ENCODE measurements at regions not wholly inside any gene's neighbourhood (a gene's known extent, or its start where the extent isn't known, plus 50 kb on each side); places are given as distances from the start of the nearest gene placed in this dataset.

DNA sequence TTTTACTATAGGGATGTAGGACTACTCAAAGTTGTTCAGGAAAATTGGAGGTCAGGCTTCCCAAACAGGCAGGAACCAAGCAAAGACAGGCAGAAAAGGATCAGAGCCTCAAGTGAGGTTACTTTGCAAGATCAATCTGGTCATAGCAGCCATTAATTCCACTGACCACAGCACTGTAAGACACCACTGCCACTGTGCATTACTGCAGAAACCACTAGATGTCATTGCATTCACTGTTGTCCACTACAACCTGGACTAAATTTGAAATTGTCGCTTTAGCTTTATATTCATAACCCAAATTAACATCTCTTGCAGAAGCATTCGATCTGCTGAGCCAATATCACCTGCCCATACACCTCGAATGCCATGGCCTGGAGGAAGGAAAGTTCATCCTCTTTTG lies 126.9 kb upstream of the UFL1 start:
- Histone ChIP-seq H4K20me1 (ENCODE audit: insufficient read depth) (no peaks in the 10 kb centered on the region), H3K9me3 (ENCODE audit: control insufficient read depth in 1 of 2, insufficient read depth in 1 of 2, low read depth in 1 of 2, low read length in 2 of 2) (no peaks in the 10 kb centered on the region), H2AFZ (ENCODE audit: low read depth, low read length, poor library complexity, severe bottlenecking) (no peak overlapping the region), H3K27me3 (ENCODE audit: insufficient read depth, low read length) (no peaks in the 10 kb centered on the region), H3K4me3 (replicated peaks in 1 of 2; ENCODE audit: low read depth in 1 of 2, low read length in 2 of 2) (no peak overlapping the region), H3K27ac (ENCODE audit: low read depth, low read length) (no peak overlapping the region), H3K4me2 (ENCODE audit: low read length) (no peak overlapping the region), H3K79me2 (ENCODE audit: insufficient read depth, low read length) (no peaks in the 10 kb centered on the region), H3K36me3 (ENCODE audit: control insufficient read depth in 1 of 2, insufficient read depth in 2 of 2, low read length in 2 of 2) (no peaks in the 10 kb centered on the region), H3K9ac (ENCODE audit: low read length) (no peak overlapping the region), H3K4me1 (ENCODE audit: control insufficient read depth in 1 of 2, insufficient read depth in 2 of 2, low read length in 2 of 2) (no peaks in the 10 kb centered on the region), H3K9me2 (ENCODE audit: insufficient read depth) (no peaks in the 10 kb centered on the region)
- ChIA-PET CTCF (interaction anchor here (1.0 to 1.2 kb wide), 2 partner anchors 10 to 70 kb away, joined by 3 read pairs; no protein-coding TSS in a partner anchor), RAD21 (ENCODE audit: low non-redundant PET in 1 of 2, low total read pairs in 2 of 2, uncharacterized antibody in 2 of 2, unreplicated experiment in 2 of 2) (no interaction called here), POLR2A (no interaction called here)
- no TSS peak for BruUV-seq (replicated peaks)
- TF ChIP-seq, protein P1, sequence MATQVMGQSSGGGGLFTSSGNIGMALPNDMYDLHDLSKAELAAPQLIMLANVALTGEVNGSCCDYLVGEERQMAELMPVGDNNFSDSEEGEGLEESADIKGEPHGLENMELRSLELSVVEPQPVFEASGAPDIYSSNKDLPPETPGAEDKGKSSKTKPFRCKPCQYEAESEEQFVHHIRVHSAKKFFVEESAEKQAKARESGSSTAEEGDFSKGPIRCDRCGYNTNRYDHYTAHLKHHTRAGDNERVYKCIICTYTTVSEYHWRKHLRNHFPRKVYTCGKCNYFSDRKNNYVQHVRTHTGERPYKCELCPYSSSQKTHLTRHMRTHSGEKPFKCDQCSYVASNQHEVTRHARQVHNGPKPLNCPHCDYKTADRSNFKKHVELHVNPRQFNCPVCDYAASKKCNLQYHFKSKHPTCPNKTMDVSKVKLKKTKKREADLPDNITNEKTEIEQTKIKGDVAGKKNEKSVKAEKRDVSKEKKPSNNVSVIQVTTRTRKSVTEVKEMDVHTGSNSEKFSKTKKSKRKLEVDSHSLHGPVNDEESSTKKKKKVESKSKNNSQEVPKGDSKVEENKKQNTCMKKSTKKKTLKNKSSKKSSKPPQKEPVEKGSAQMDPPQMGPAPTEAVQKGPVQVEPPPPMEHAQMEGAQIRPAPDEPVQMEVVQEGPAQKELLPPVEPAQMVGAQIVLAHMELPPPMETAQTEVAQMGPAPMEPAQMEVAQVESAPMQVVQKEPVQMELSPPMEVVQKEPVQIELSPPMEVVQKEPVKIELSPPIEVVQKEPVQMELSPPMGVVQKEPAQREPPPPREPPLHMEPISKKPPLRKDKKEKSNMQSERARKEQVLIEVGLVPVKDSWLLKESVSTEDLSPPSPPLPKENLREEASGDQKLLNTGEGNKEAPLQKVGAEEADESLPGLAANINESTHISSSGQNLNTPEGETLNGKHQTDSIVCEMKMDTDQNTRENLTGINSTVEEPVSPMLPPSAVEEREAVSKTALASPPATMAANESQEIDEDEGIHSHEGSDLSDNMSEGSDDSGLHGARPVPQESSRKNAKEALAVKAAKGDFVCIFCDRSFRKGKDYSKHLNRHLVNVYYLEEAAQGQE (IDR thresholded peaks at IDR 0.05; ENCODE audit: low read depth): no peak
- TF ChIP-seq EZH2 (IDR thresholded peaks at IDR 0.05) (no peak), RAD21 (IDR thresholded peaks at IDR 0.05; ENCODE audit: low read depth) (peak; percentile 64), CBX3 (IDR thresholded peaks at IDR 0.05; ENCODE audit: low read depth) (no peak), EGR1 (IDR thresholded peaks at IDR 0.05; ENCODE audit: low read depth) (no peak)
- TF ChIP-seq, protein P2, sequence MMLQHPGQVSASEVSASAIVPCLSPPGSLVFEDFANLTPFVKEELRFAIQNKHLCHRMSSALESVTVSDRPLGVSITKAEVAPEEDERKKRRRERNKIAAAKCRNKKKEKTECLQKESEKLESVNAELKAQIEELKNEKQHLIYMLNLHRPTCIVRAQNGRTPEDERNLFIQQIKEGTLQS (IDR thresholded peaks at IDR 0.05): no peak
- TF ChIP-seq, protein P3, sequence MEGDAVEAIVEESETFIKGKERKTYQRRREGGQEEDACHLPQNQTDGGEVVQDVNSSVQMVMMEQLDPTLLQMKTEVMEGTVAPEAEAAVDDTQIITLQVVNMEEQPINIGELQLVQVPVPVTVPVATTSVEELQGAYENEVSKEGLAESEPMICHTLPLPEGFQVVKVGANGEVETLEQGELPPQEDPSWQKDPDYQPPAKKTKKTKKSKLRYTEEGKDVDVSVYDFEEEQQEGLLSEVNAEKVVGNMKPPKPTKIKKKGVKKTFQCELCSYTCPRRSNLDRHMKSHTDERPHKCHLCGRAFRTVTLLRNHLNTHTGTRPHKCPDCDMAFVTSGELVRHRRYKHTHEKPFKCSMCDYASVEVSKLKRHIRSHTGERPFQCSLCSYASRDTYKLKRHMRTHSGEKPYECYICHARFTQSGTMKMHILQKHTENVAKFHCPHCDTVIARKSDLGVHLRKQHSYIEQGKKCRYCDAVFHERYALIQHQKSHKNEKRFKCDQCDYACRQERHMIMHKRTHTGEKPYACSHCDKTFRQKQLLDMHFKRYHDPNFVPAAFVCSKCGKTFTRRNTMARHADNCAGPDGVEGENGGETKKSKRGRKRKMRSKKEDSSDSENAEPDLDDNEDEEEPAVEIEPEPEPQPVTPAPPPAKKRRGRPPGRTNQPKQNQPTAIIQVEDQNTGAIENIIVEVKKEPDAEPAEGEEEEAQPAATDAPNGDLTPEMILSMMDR (IDR thresholded peaks at IDR 0.05 in 2 of 3, conservative IDR thresholded peaks at IDR 0.05 in 1 of 3; ENCODE audit: borderline replicate concordance in 1 of 3, insufficient read depth in 1 of 3, low read depth in 2 of 3, low read length in 2 of 3): peak; percentile 33 to 49 (median 39); a peak in 5 of 6 replicates
- ATAC-seq (peak; percentile 85), DNase-seq (ENCODE audit: low read depth, low spot score) (peak; percentile 23)
- intact Hi-C loops (cut with micrococcal nuclease): loop anchor here (10.0 kb wide), 1 partner anchor 660 kb away; no protein-coding TSS in a partner anchor
